Fibroblast of lung (primary cell): ENCODE measurements at regions not wholly inside any gene's neighbourhood (a gene's known extent, or its start where the extent isn't known, plus 50 kb on each side); places are given as distances from the start of the nearest gene placed in this dataset.

Experiments
- DNase-seq, 2 donors: peaks; one replicate each; pipeline versions ENCODE4 v3.0.0 to v3.0.0-alpha.2; 2010; ENCODE audit warnings: low read depth in 2 of 2
- H2AFZ ChIP-seq: 2 replicates; pipeline ENCODE4 v1.5.1; 2012; ENCODE audit warnings: low read length, control low read depth, inconsistent platforms
- H3K27ac ChIP-seq: 2 replicates; pipeline ENCODE4 v1.5.1; 2011; ENCODE audit warnings: low read length, control low read depth; ENCODE audit not compliant: insufficient read depth
- H3K27me3 ChIP-seq: 2 replicates; pipeline ENCODE4 v1.5.1; 2011; ENCODE audit warnings: mild to moderate bottlenecking, low read length; ENCODE audit not compliant: control insufficient read depth, insufficient read depth
- H3K36me3 ChIP-seq: 2 replicates; pipeline ENCODE4 v1.5.1; 2011; ENCODE audit warnings: low read length; ENCODE audit not compliant: control insufficient read depth, insufficient read depth
- H3K4me1 ChIP-seq: 2 replicates; pipeline ENCODE4 v1.5.1; 2011; ENCODE audit warnings: low read length; ENCODE audit not compliant: control insufficient read depth, insufficient read depth; ENCODE audit errors: extremely low read depth
- H3K4me2 ChIP-seq: 2 replicates; pipeline ENCODE4 v1.5.1; 2011; ENCODE audit warnings: low read length, control low read depth; ENCODE audit not compliant: insufficient read depth; ENCODE audit errors: extremely low read depth
- H3K4me3 ChIP-seq, 4 experiments: fragments of 200-600 bp in 1 of 4; sonication (generic) in 1 of 4; replicated peaks in 1 of 4; 2 replicates each; pipeline ENCODE4 v1.5.1; 2011 to 2016; ENCODE audit warnings: low read length in 4 of 4, low read depth in 3 of 4, mild to moderate bottlenecking in 3 of 4, control low read depth in 2 of 4, inconsistent platforms in 1 of 4, mixed read lengths in 1 of 4; ENCODE audit not compliant: insufficient read depth in 1 of 4; ENCODE audit errors: control extremely low read depth in 1 of 4
- H3K79me2 ChIP-seq: 2 replicates; pipeline ENCODE4 v1.5.1; 2012; ENCODE audit warnings: mild to moderate bottlenecking, low read length, inconsistent platforms; ENCODE audit not compliant: control insufficient read depth, insufficient read depth
- H3K9ac ChIP-seq: 2 replicates; pipeline ENCODE4 v1.5.1; 2011; ENCODE audit warnings: mild to moderate bottlenecking, low read length, control low read depth; ENCODE audit not compliant: insufficient read depth
- H3K9me3 ChIP-seq: 2 replicates; pipeline ENCODE4 v1.5.1; 2012; ENCODE audit warnings: low read depth, low read length; ENCODE audit not compliant: control insufficient read depth, insufficient read depth
- H4K20me1 ChIP-seq: 2 replicates; pipeline ENCODE4 v1.5.1; 2011; ENCODE audit warnings: low read length; ENCODE audit not compliant: control insufficient read depth, insufficient read depth; ENCODE audit errors: extremely low read depth
- CTCF ChIP-seq, 2 donors: IDR thresholded peaks in 1 of 2; conservative IDR thresholded peaks in 1 of 2; 1 replicate in 1 of 2; 2 replicates in 1 of 2; pipeline ENCODE4 v1.5.1; 2011 to 2012; ENCODE audit warnings: low read length in 2 of 2, control low read depth in 1 of 2, inconsistent platforms in 1 of 2, low read depth in 1 of 2, mild to moderate bottlenecking in 1 of 2
- EZH2 ChIP-seq: IDR thresholded peaks from 2 replicates; pipeline ENCODE4 v1.5.1; 2012; ENCODE audit warnings: low read length, control low read depth, mild to moderate bottlenecking; ENCODE audit errors: missing control alignments

GRCh38 chr4:158038718-158039117 is 134.1 kb downstream of the GASK1B start:
- no peak overlapping the region for H3K27ac ChIP-seq
- H3K36me3 ChIP-seq, result no peaks in the 10 kb centered on the region
- no peak overlapping the region for H2AFZ ChIP-seq
- no peak for DNase-seq
- H3K27me3 ChIP-seq, result no peaks in the 10 kb centered on the region
- no peak overlapping the region for H3K4me3 ChIP-seq
- H4K20me1 ChIP-seq, result no peaks in the 10 kb centered on the region
- no peak overlapping the region for H3K9ac ChIP-seq
- no peaks in the 10 kb centered on the region for H3K79me2 ChIP-seq
- H3K4me1 ChIP-seq, result peaks cover 3% of the 10 kb centered on the region
- H3K9me3 ChIP-seq, result no peaks in the 10 kb centered on the region
- H3K4me2 ChIP-seq, result no peak overlapping the region
- no peak for TF ChIP-seq EZH2
- TF ChIP-seq CTCF (conservative IDR thresholded peaks at IDR 0.05 in 1 of 2, IDR thresholded peaks at IDR 0.05 in 1 of 2; ENCODE audit: low read depth in 1 of 2, low read length in 2 of 2), result no peak

- Histone ChIP-seq H3K27me3 (no peaks in the 10 kb centered on the region), H3K36me3 (no peaks in the 10 kb centered on the region), H3K4me2 (no peak overlapping the region), H3K4me3 (no peak overlapping the region), H3K9me3 (no peaks in the 10 kb centered on the region), H3K79me2 (no peaks in the 10 kb centered on the region), H3K4me1 (peaks cover under 1% of the 10 kb centered on the region), H2AFZ (no peak overlapping the region), H3K27ac (no peak overlapping the region), H4K20me1 (no peaks in the 10 kb centered on the region), H3K9ac (no peak overlapping the region)
- TF ChIP-seq EZH2, result no peak
- DNase-seq, result no peak
Observed at GRCh38 chr4:158036998-158037397, 135.8 kb downstream of the GASK1B start.

GRCh38 chr4:158035662-158036195 is 137.1 kb downstream of the GASK1B start:
- TF ChIP-seq CTCF (conservative IDR thresholded peaks at IDR 0.05 in 1 of 2, IDR thresholded peaks at IDR 0.05 in 1 of 2; ENCODE audit: low read depth in 1 of 2, low read length in 2 of 2) (no peak), EZH2 (no peak)
- no peak overlapping the region for H3K9ac ChIP-seq
- H3K27ac ChIP-seq, result no peak overlapping the region
- no peaks in the 10 kb centered on the region for H3K4me1 ChIP-seq
- no peak overlapping the region for H2AFZ ChIP-seq
- no peak for DNase-seq
- H3K27me3 ChIP-seq, result no peaks in the 10 kb centered on the region
- H3K4me2 ChIP-seq, result no peak overlapping the region
- no peaks in the 10 kb centered on the region for H3K79me2 ChIP-seq
- H3K9me3 ChIP-seq, result no peaks in the 10 kb centered on the region
- H3K4me3 ChIP-seq, result no peak overlapping the region
- H4K20me1 ChIP-seq, result no peaks in the 10 kb centered on the region
- H3K36me3 ChIP-seq, result no peaks in the 10 kb centered on the region
